ENCODE measurements at regions not wholly inside any gene's neighbourhood (a gene's known extent, or its start where the extent isn't known, plus 50 kb on each side); places are given as distances from the start of the nearest gene placed in this dataset.

GRCh38 chr13:70723732-70724131 lies 615.5 kb upstream of the KLHL1 start:
- Histone ChIP-seq H3K4me2 (ENCODE audit: low read length) (no peak overlapping the region), H3F3A (ENCODE audit: insufficient read depth, low read length, poor library complexity, severe bottlenecking) (peaks cover 4% of the 10 kb centered on the region), H2AFZ (ENCODE audit: low read depth, low read length) (no peak overlapping the region), H3K9ac (ENCODE audit: low read length) (no peak overlapping the region), H3K36me3 (ENCODE audit: insufficient read depth, low read length) (no peaks in the 10 kb centered on the region), H3K27me3 (ENCODE audit: insufficient read depth, low read depth, low read length) (no peaks in the 10 kb centered on the region), H4K20me1 (ENCODE audit: insufficient read depth) (no peaks in the 10 kb centered on the region), H3K9me3 (ENCODE audit: low read length) (no peaks in the 10 kb centered on the region), H3K9me2 (ENCODE audit: insufficient read depth, low read length) (no peaks in the 10 kb centered on the region), H3K79me2 (replicated peaks; ENCODE audit: insufficient read depth, low read length) (no peaks in the 10 kb centered on the region), H3K27ac (ENCODE audit: low read length) (no peak overlapping the region), H3K4me3 (ENCODE audit: low read length) (no peak overlapping the region)
- TF ChIP-seq SMC3 (conservative IDR thresholded peaks at IDR 0.05; ENCODE audit: poor library complexity) (peak; percentile 82), TAF1 (IDR thresholded peaks at IDR 0.05; ENCODE audit: low read depth) (no peak), POLR2AphosphoS5 (IDR thresholded peaks at IDR 0.05) (no peak), CTCF (IDR thresholded peaks at IDR 0.05; ENCODE audit: poor library complexity, severe bottlenecking) (peak; percentile 72), MXI1 (conservative IDR thresholded peaks at IDR 0.05; ENCODE audit: poor library complexity, severe bottlenecking) (no peak), REST (IDR thresholded peaks at IDR 0.05; ENCODE audit: borderline replicate concordance) (no peak), RAD21 (conservative IDR thresholded peaks at IDR 0.05) (peak; percentile 83), EP300 (conservative IDR thresholded peaks at IDR 0.05; ENCODE audit: poor library complexity, severe bottlenecking) (no peak)

GRCh38 chr13:70720386-70720785 lies 612.1 kb upstream of the KLHL1 start:
- no peaks in the 10 kb centered on the region for H3K9me3 ChIP-seq (ENCODE audit: low read length)
- no peaks in the 10 kb centered on the region for H3K27me3 ChIP-seq (ENCODE audit: insufficient read depth, low read depth, low read length)
- no peak overlapping the region for H3K4me2 ChIP-seq (ENCODE audit: low read length)
- no peak for TF ChIP-seq CTCF (IDR thresholded peaks at IDR 0.05; ENCODE audit: poor library complexity, severe bottlenecking)
- TF ChIP-seq EP300 (conservative IDR thresholded peaks at IDR 0.05; ENCODE audit: poor library complexity, severe bottlenecking) = no peak
- TF ChIP-seq MXI1 (conservative IDR thresholded peaks at IDR 0.05; ENCODE audit: poor library complexity, severe bottlenecking) = no peak
- TF ChIP-seq SMC3 (conservative IDR thresholded peaks at IDR 0.05; ENCODE audit: poor library complexity) = no peak
- TF ChIP-seq EZH2 (IDR thresholded peaks at IDR 0.05; ENCODE audit: borderline replicate concordance, insufficient read depth, low read length, poor library complexity, severe bottlenecking) = no peak
- TF ChIP-seq REST (IDR thresholded peaks at IDR 0.05; ENCODE audit: borderline replicate concordance) = no peak
- TF ChIP-seq TAF1 (IDR thresholded peaks at IDR 0.05; ENCODE audit: low read depth) = no peak
- TF ChIP-seq POLR2AphosphoS5 (IDR thresholded peaks at IDR 0.05) = no peak
- TF ChIP-seq RAD21 (conservative IDR thresholded peaks at IDR 0.05) = no peak
- H3K4me3 ChIP-seq (ENCODE audit: low read length) = no peak overlapping the region
- H3K36me3 ChIP-seq (ENCODE audit: insufficient read depth, low read length) = no peaks in the 10 kb centered on the region
- no peak overlapping the region for H2AFZ ChIP-seq (ENCODE audit: low read depth, low read length)
- H3K79me2 ChIP-seq (replicated peaks; ENCODE audit: insufficient read depth, low read length) = no peaks in the 10 kb centered on the region
- H4K20me1 ChIP-seq (ENCODE audit: insufficient read depth) = no peaks in the 10 kb centered on the region
- H3K9ac ChIP-seq (ENCODE audit: low read length) = no peak overlapping the region
- no peaks in the 10 kb centered on the region for H3K9me2 ChIP-seq (ENCODE audit: insufficient read depth, low read length)
- peaks cover 4% of the 10 kb centered on the region for H3F3A ChIP-seq (ENCODE audit: insufficient read depth, low read length, poor library complexity, severe bottlenecking)
- H3K27ac ChIP-seq (ENCODE audit: low read length) = no peak overlapping the region

All from neural cell (in vitro differentiated cells).